PC-3 (cell line): ENCODE measurements at regions not wholly inside any gene's neighbourhood (a gene's known extent, or its start where the extent isn't known, plus 50 kb on each side); places are given as distances from the start of the nearest gene placed in this dataset.
"Not testable (repeated sequence)": the region's sequence is repeated elsewhere in the genome, so short reads cannot be mapped to it uniquely, and the experiment has no call there.

ENCODE experiments used
- ATAC-seq: fragments of 200-7000 bp; cut with Tn5 transposase; 2 replicates; pipeline ENCODE4 v1.9.1; 2020; ENCODE audit warnings: mild to moderate bottlenecking, moderate library complexity
- BruUV-seq: library from RNA; stranded (reverse); fragments of 400-500 nt; replicated peaks from 2 replicates; lab custom pipeline; 2021; lab: Mats Ljungman, UMichigan
- CTCF ChIA-PET: fragments of 300-600 bp; sonication (Branson Sonifier 250); formaldehyde crosslinking; loops from one replicate; lab custom pipeline; 2022; ENCODE audit warnings: antibody characterized with exemption; lab: Charles Lee
- POLR2A ChIA-PET: fragments of 300-600 bp; sonication (Branson Sonifier 250); formaldehyde crosslinking; loops from one replicate; lab custom pipeline; 2022; ENCODE audit warnings: antibody characterized with exemption; ENCODE audit not compliant: unreplicated experiment; lab: Charles Lee
- DNase-seq: peaks from one replicate; pipeline ENCODE4 v3.0.0-alpha.2; 2015
- H2AFZ ChIP-seq: fragments of 300-600 bp; sonication (generic); 2 replicates; pipeline ENCODE4 v1.6.0; 2016; ENCODE audit warnings: antibody characterized with exemption, low read length
- H3F3A ChIP-seq: fragments of 300-600 bp; sonication (generic); one replicate; pipeline ENCODE4 v1.6.0; 2017; ENCODE audit warnings: antibody characterized with exemption, low read length, control low read depth, mild to moderate bottlenecking; ENCODE audit not compliant: unreplicated experiment
- H3K27ac ChIP-seq: fragments of 300-600 bp; sonication (generic); 2 replicates; pipeline ENCODE4 v1.5.1; 2016; ENCODE audit warnings: mild to moderate bottlenecking, low read length
- H3K27me3 ChIP-seq: fragments of 300-600 bp; sonication (generic); 2 replicates; pipeline ENCODE4 v1.6.1; 2016; ENCODE audit warnings: low read length, mixed read lengths
- H3K36me3 ChIP-seq: fragments of 300-600 bp; sonication (generic); 2 replicates; pipeline ENCODE4 v1.6.1; 2016; ENCODE audit warnings: low read depth, mixed run types, low read length, mixed read lengths
- H3K4me1 ChIP-seq: fragments of 300-600 bp; sonication (generic); 2 replicates; pipeline ENCODE4 v1.5.1; 2016; ENCODE audit warnings: low read length; ENCODE audit not compliant: insufficient read depth
- H3K4me2 ChIP-seq: fragments of 300-600 bp; sonication (generic); 2 replicates; pipeline ENCODE4 v1.6.0; 2016; ENCODE audit warnings: low read length
- H3K4me3 ChIP-seq: fragments of 300-600 bp; sonication (generic); 2 replicates; pipeline ENCODE4 v1.5.1; 2016; ENCODE audit warnings: mild to moderate bottlenecking, low read length, mixed read lengths
- H3K79me2 ChIP-seq: fragments of 300-600 bp; sonication (generic); 2 replicates; pipeline ENCODE4 v1.6.1; 2017; ENCODE audit warnings: low read length, mixed read lengths
- H3K9ac ChIP-seq: fragments of 300-600 bp; sonication (generic); 2 replicates; pipeline ENCODE4 v1.6.0; 2016; ENCODE audit warnings: mild to moderate bottlenecking, low read length
- H3K9me2 ChIP-seq: fragments of 300-600 bp; sonication (generic); replicated peaks from 2 replicates; pipeline ENCODE4 v1.6.1; 2016; ENCODE audit warnings: mixed run types, low read length, mixed read lengths
- H3K9me3 ChIP-seq: fragments of 300-600 bp; sonication (generic); 2 replicates; pipeline ENCODE4 v1.6.1; 2016; ENCODE audit warnings: low read length, mixed read lengths
- H4K20me1 ChIP-seq: fragments of 300-600 bp; sonication (generic); 2 replicates; pipeline ENCODE4 v1.6.1; 2016; ENCODE audit warnings: low read length, mixed read lengths
- EZH2 ChIP-seq: fragments of 300-600 bp; sonication (generic); IDR thresholded peaks from one replicate; pipeline ENCODE4 v1.6.1; 2017; ENCODE audit warnings: antibody characterized with exemption, mild to moderate bottlenecking, low read length; ENCODE audit not compliant: unreplicated experiment
- EZH2phosphoT487 ChIP-seq: fragments of 300-600 bp; sonication (generic); IDR thresholded peaks from 2 replicates; pipeline ENCODE4 v1.6.1; 2018; ENCODE audit warnings: mild to moderate bottlenecking, antibody characterized with exemption, low read length, borderline replicate concordance
- intact Hi-C: fragments of 100-400 bp; cut with micrococcal nuclease; formaldehyde crosslinking; loops from 2 replicates; pipeline ENCODE4 v1.9.0; 2023
- TF ChIP-seq, protein P1 (sequence below): fragments of 300-600 bp; sonication (generic); conservative IDR thresholded peaks from 2 replicates; pipeline ENCODE4 v1.5.1; 2017; ENCODE audit warnings: antibody characterized with exemption, low read depth, mild to moderate bottlenecking, low read length

DNA sequence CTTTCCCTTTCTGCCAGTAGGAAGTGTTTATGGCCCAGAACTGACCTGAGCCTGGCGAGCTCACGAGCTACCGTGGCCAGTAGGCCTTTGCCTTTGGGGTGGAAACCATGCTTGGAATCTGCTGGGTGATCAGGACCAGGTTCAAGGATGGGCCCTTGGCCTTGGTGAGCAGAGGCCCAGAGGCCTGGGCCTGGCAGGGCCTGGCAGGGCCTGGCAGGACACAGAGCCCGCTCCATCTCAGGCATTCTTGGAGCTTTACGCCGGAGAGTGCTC, 184.8 kb upstream of the RTL1 start:
- CTCF ChIA-PET, result no interaction called here

DNA sequence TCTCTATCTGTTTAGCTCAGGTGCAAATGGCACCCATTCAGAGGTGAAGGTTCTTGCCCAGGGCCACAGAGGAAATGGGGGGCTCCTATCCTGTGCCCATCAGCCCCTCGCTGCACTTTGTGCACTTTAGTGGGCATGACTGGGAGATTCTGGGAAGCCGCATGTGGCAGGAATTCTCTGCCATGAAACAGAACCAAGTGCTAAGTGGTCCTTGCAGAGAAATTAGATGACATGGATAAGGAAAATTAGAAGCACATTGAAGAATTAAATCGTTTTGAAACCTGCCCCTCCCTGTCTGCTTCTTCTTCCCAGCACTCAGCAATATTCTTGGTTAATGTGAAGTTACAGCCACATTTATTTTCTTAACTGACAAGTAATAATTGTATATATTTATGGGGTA, 185.2 kb upstream of the RTL1 start:
- Histone ChIP-seq H3K9me3 (no peaks in the 10 kb centered on the region), H3K9me2 (no peaks in the 10 kb centered on the region), H3K36me3 (no peaks in the 10 kb centered on the region), H3K27me3 (no peaks in the 10 kb centered on the region), H3F3A (no peaks in the 10 kb centered on the region), H2AFZ (no peak overlapping the region), H3K9ac (no peak overlapping the region), H3K4me3 (no peak overlapping the region), H4K20me1 (no peaks in the 10 kb centered on the region), H3K27ac (no peak overlapping the region), H3K4me2 (no peak overlapping the region), H3K79me2 (no peaks in the 10 kb centered on the region), H3K4me1 (no peaks in the 10 kb centered on the region)
- no peak for DNase-seq
- intact Hi-C loops, result no loop called here
- BruUV-seq, result no TSS peak
- POLR2A ChIA-PET, result interaction anchor here (0.5 kb wide), 1 partner anchor 169 kb away, joined by 4 read pairs; no protein-coding TSS in a partner anchor
- TF ChIP-seq EZH2phosphoT487 (no peak), EZH2 (no peak)
- TF ChIP-seq, protein P1, sequence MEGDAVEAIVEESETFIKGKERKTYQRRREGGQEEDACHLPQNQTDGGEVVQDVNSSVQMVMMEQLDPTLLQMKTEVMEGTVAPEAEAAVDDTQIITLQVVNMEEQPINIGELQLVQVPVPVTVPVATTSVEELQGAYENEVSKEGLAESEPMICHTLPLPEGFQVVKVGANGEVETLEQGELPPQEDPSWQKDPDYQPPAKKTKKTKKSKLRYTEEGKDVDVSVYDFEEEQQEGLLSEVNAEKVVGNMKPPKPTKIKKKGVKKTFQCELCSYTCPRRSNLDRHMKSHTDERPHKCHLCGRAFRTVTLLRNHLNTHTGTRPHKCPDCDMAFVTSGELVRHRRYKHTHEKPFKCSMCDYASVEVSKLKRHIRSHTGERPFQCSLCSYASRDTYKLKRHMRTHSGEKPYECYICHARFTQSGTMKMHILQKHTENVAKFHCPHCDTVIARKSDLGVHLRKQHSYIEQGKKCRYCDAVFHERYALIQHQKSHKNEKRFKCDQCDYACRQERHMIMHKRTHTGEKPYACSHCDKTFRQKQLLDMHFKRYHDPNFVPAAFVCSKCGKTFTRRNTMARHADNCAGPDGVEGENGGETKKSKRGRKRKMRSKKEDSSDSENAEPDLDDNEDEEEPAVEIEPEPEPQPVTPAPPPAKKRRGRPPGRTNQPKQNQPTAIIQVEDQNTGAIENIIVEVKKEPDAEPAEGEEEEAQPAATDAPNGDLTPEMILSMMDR, result no peak
- CTCF ChIA-PET, result no interaction called here
- ATAC-seq, result no peak

More for the DNA sequence above, 184.8 kb upstream of the RTL1 start:
- Histone ChIP-seq H3K79me2 (no peaks in the 10 kb centered on the region), H4K20me1 (no peaks in the 10 kb centered on the region), H3K4me3 (no peak overlapping the region), H3K4me2 (no peak overlapping the region), H3F3A (no peaks in the 10 kb centered on the region), H3K9ac (no peak overlapping the region), H3K36me3 (no peaks in the 10 kb centered on the region), H3K4me1 (no peaks in the 10 kb centered on the region), H3K27me3 (no peaks in the 10 kb centered on the region), H2AFZ (no peak overlapping the region), H3K9me2 (no peaks in the 10 kb centered on the region), H3K27ac (no peak overlapping the region), H3K9me3 (no peaks in the 10 kb centered on the region)
- intact Hi-C loops, result no loop called here
- POLR2A ChIA-PET, result interaction anchor here (0.5 kb wide), 1 partner anchor 168 kb away, joined by 4 read pairs; no protein-coding TSS in a partner anchor
- no peak for ATAC-seq
- no peak for DNase-seq
- no TSS peak for BruUV-seq
- TF ChIP-seq, protein P1, result no peak
- no peak for TF ChIP-seq EZH2phosphoT487

DNA sequence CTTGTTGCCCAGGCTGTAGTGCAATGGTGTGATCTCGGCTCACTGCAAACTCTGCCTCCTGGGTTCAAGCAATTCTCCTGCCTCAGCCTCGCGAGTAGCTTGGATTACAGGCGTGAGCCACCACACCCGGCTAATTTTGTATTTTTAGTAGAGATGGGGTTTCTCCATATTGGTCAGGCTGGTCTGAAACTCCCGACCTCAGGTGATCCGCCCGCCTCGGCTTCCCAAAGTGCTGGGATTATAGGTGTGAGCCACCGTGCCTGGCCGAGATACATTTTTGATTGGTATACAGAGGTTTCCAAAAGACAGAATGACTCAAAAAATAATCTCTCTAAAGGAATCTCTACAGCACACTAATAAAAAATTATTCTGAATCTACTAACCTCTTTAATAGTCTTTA, 187.0 kb upstream of the RTL1 start:
- DNase-seq, H3F3A ChIP-seq, H3K27ac ChIP-seq, H3K9ac ChIP-seq, H3K27me3 ChIP-seq, ATAC-seq, H2AFZ ChIP-seq, H3K4me3 ChIP-seq, BruUV-seq, H3K36me3 ChIP-seq, H3K4me1 ChIP-seq, POLR2A ChIA-PET, H3K4me2 ChIP-seq, H3K79me2 ChIP-seq, H3K9me3 ChIP-seq, CTCF ChIA-PET, H4K20me1 ChIP-seq, H3K9me2 ChIP-seq: not testable (repeated sequence)
- intact Hi-C loops, result loop anchor here (10.0 kb wide), 1 partner anchor 144 kb away; no protein-coding TSS in a partner anchor
